CD4-positive, alpha-beta memory T cell (primary cell): ENCODE measurements at regions not wholly inside any gene's neighbourhood (a gene's known extent, or its start where the extent isn't known, plus 50 kb on each side); places are given as distances from the start of the nearest gene placed in this dataset.
A peak's percentile ranks its signal among the peaks of the same experiment; 100 is the strongest.
"Not testable (repeated sequence)": the region's sequence is repeated elsewhere in the genome, so short reads cannot be mapped to it uniquely, and the experiment has no call there.

Experiments
- CTCF ChIA-PET: fragments of 350-600 bp; sonication (Branson Sonifier 250); formaldehyde crosslinking; loops from one replicate; lab custom pipeline; 2021; ENCODE audit warnings: inconsistent platforms; ENCODE audit not compliant: partially characterized antibody; lab: Charles Lee
- POLR2A ChIA-PET: fragments of 350-600 bp; sonication (Branson Sonifier 250); formaldehyde crosslinking; loops from one replicate; lab custom pipeline; 2021; ENCODE audit not compliant: partially characterized antibody; lab: Charles Lee
- DNase-seq, 5 donors: peaks; one replicate each; pipeline versions ENCODE4 v3.0.0 to v3.0.0-alpha.2; 2020 to 2022; ENCODE audit warnings: mixed read lengths in 1 of 5
- H3K27ac ChIP-seq: one replicate; pipeline ENCODE4 v1.7.0; 2013; ENCODE audit warnings: low read depth, low read length
- H3K27me3 ChIP-seq: 2 replicates; pipeline ENCODE4 v1.7.0; 2013; ENCODE audit warnings: mild to moderate bottlenecking, low read length, moderate library complexity; ENCODE audit not compliant: insufficient read depth
- H3K36me3 ChIP-seq: 2 replicates; pipeline ENCODE4 v1.7.0; 2013; ENCODE audit warnings: mild to moderate bottlenecking, low read length, moderate library complexity; ENCODE audit not compliant: insufficient read depth
- H3K4me1 ChIP-seq: 2 replicates; pipeline ENCODE4 v1.7.0; 2013; ENCODE audit warnings: mild to moderate bottlenecking, low read length, moderate library complexity; ENCODE audit not compliant: insufficient read depth
- H3K4me3 ChIP-seq, 2 donors: one replicate each; pipeline ENCODE4 v1.7.0; 2013; ENCODE audit warnings: low read length in 2 of 2, mild to moderate bottlenecking in 1 of 2
- H3K9me3 ChIP-seq, 2 donors: one replicate each; pipeline ENCODE4 v1.7.0; 2013; ENCODE audit warnings: low read length in 2 of 2, control low read depth in 1 of 2; ENCODE audit not compliant: control insufficient read depth in 1 of 2
- H3K27ac Mint-ChIP-seq, 7 donors: one replicate each; pipeline ENCODE4 v1.8.0; 2020 to 2021; ENCODE audit warnings: mixed read lengths in 7 of 7, mild to moderate bottlenecking in 6 of 7, inconsistent platforms in 3 of 7, moderate library complexity in 3 of 7
- H3K27me3 Mint-ChIP-seq, 2 donors: one replicate each; pipeline ENCODE4 v1.8.0; 2020 to 2021; ENCODE audit warnings: mixed read lengths in 2 of 2
- H3K36me3 Mint-ChIP-seq, 2 donors: one replicate each; pipeline ENCODE4 v1.8.0; 2020 to 2021; ENCODE audit warnings: mixed read lengths in 2 of 2, inconsistent platforms in 1 of 2, mild to moderate bottlenecking in 1 of 2
- H3K4me1 Mint-ChIP-seq, 4 donors: one replicate each; pipeline ENCODE4 v1.8.0; 2020 to 2021; ENCODE audit warnings: mixed read lengths in 4 of 4, mild to moderate bottlenecking in 1 of 4
- H3K4me3 Mint-ChIP-seq, 8 donors: one replicate each; pipeline ENCODE4 v1.8.0; 2020 to 2021; ENCODE audit warnings: mixed read lengths in 8 of 8, mild to moderate bottlenecking in 7 of 8, moderate library complexity in 6 of 8, inconsistent platforms in 3 of 8
- H3K9me3 Mint-ChIP-seq, 8 donors: one replicate each; pipeline ENCODE4 v1.8.0; 2020 to 2021; ENCODE audit warnings: mixed read lengths in 8 of 8, mild to moderate bottlenecking in 5 of 8, inconsistent platforms in 3 of 8, moderate library complexity in 1 of 8
- intact Hi-C: fragments of 100-400 bp; cut with micrococcal nuclease; formaldehyde crosslinking; loops from one replicate; pipeline ENCODE4 v1.15.1; 2023

DNA sequence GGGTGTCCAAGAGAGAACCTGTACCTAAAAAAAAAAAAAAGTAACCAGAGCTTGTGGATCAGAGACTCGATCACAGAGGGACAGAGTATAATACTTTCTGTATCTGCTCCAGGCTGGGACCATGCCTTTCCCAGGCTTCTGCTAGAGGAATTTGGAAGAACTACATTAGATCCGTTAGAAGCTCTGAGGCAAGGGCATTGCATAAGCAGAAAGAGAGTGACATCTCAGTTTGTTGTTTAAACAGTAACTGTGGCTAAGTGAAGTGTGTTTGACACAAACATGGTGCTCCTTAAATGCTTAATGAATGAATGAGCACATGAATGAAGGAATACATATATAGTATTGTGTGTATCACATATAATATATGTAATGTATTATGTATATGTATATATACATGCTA is 131.2 kb downstream of the HS3ST3B1 start:
- peaks cover 0 to 2% (median 0%) of the 10 kb centered on the region in 8 donors for H3K9me3 Mint-ChIP-seq
- ChIA-PET CTCF (interaction anchor here (1.2 kb wide), 1 partner anchor 131 kb away, joined by 6 read pairs; the partner anchor contains the start of gene HS3ST3B1), POLR2A (no interaction called here)
- H3K4me1 Mint-ChIP-seq = peaks cover 29 to 42% (median 32%) of the 10 kb centered on the region in 4 donors
- Histone ChIP-seq H3K27ac (no peak overlapping the region), H3K4me3 (no peak overlapping the region), H3K36me3 (no peaks in the 10 kb centered on the region), H3K4me1 (peaks cover 30% of the 10 kb centered on the region), H3K9me3 (no peaks in the 10 kb centered on the region), H3K27me3 (no peaks in the 10 kb centered on the region)
- H3K27me3 Mint-ChIP-seq = no peaks in the 10 kb centered on the region
- intact Hi-C loops = no loop called here
- no peak overlapping the region for H3K4me3 Mint-ChIP-seq
- no peak overlapping the region for H3K27ac Mint-ChIP-seq
- no peak for DNase-seq
- H3K36me3 Mint-ChIP-seq = no peaks in the 10 kb centered on the region

DNA sequence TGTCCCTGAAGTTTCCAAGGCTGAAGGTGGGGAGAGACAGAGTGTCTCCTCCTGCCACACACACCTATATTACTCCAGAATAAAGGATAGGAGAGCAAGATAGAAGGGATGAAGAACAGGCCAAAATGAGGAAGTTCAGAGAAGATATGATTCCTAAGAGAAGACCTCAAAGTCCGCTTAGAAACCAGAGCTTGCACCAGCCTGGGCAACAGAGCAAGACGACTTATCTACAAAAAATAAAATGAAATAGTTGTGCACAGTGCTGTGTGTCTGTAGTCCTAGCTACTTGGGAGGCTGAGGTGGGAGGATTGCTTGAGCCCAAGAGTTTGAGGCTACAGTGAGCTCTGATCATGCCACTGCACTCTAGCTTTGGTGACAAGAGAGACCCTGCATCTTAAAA is 128.2 kb downstream of the HS3ST3B1 start:
- peaks cover 49% of the 10 kb centered on the region for H3K4me1 ChIP-seq
- peak overlapping the region; percentile 45 for H3K27ac ChIP-seq
- DNase-seq = no peak

DNA sequence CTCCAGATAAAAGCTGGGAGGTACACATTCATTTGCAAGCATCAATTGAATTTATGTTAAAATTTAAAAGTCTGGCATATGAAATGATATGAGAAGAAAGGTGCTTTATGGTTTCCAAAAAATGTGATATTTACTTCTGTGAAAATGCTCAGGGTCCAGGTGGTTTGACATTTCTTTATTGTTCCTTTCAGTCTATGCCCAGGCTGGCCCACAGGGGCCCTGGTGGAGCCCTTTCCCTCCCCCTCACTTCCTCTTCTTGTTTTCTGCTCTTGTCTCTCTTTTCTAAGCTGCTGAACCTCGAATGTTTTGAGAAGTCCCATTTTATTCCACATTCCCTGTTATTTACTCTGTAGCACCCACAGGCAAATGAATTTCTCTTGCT is 127.8 kb downstream of the HS3ST3B1 start:
- peak in 3 of 5 donors; percentile 30 to 36 (median 32) for DNase-seq
- Histone ChIP-seq H3K27me3 (no peaks in the 10 kb centered on the region), H3K36me3 (no peaks in the 10 kb centered on the region), H3K4me3 (peak overlapping the region in 1 of 2 donors; percentile 39), H3K4me1 (peaks cover 51% of the 10 kb centered on the region), H3K27ac (peak overlapping the region; percentile 45), H3K9me3 (no peaks in the 10 kb centered on the region)
- CTCF ChIA-PET = interaction anchor here (0.7 to 3.2 kb wide), 14 partner anchors 10 to 304 kb away, joined by 3 to 26 read pairs (median 4); partner anchors contain the start of gene HS3ST3B1
- intact Hi-C loops = loop anchor here (1.0 to 2.0 kb wide), 4 partner anchors 24 to 834 kb away; no protein-coding TSS in a partner anchor
- Mint-ChIP-seq H3K27ac (peak overlapping the region; percentile 72 to 92 (median 88)), H3K4me1 (peaks cover 47 to 61% (median 56%) of the 10 kb centered on the region in 4 donors), H3K4me3 (peak overlapping the region; percentile 79 to 93 (median 86)), H3K36me3 (no peaks in the 10 kb centered on the region), H3K27me3 (no peaks in the 10 kb centered on the region), H3K9me3 (peaks cover 0 to 2% (median 0%) of the 10 kb centered on the region in 8 donors)
- POLR2A ChIA-PET = interaction anchor here (0.7 to 3.7 kb wide), 22 partner anchors 8 to 233 kb away, joined by 3 to 80 read pairs (median 4); partner anchors contain the start of gene HS3ST3B1

More for the DNA sequence above, 128.2 kb downstream of the HS3ST3B1 start:
- no peaks in the 10 kb centered on the region for H3K27me3 Mint-ChIP-seq
- no peaks in the 10 kb centered on the region for H3K36me3 ChIP-seq
- H3K36me3 Mint-ChIP-seq = no peaks in the 10 kb centered on the region
- POLR2A ChIA-PET = interaction anchor here (0.7 to 3.7 kb wide), 15 partner anchors 8 to 128 kb away, joined by 3 to 80 read pairs (median 5); partner anchors contain the start of gene HS3ST3B1
- H3K4me3 ChIP-seq = peak overlapping the region in 1 of 2 donors; percentile 39
- H3K4me3 Mint-ChIP-seq = peak overlapping the region; percentile 79 to 93 (median 86)
- no peaks in the 10 kb centered on the region for H3K9me3 ChIP-seq
- no peaks in the 10 kb centered on the region for H3K27me3 ChIP-seq
- intact Hi-C loops = loop anchor here (2.0 kb wide), 3 partner anchors 24 to 834 kb away; no protein-coding TSS in a partner anchor
- CTCF ChIA-PET = interaction anchor here (0.7 to 3.2 kb wide), 11 partner anchors 9 to 304 kb away, joined by 3 to 26 read pairs (median 3); partner anchors contain the start of gene HS3ST3B1
- peak overlapping the region; percentile 72 to 92 (median 88) for H3K27ac Mint-ChIP-seq
- peaks cover 43 to 58% (median 52%) of the 10 kb centered on the region in 4 donors for H3K4me1 Mint-ChIP-seq
- peaks cover 0 to 2% (median 0%) of the 10 kb centered on the region in 8 donors for H3K9me3 Mint-ChIP-seq

DNA sequence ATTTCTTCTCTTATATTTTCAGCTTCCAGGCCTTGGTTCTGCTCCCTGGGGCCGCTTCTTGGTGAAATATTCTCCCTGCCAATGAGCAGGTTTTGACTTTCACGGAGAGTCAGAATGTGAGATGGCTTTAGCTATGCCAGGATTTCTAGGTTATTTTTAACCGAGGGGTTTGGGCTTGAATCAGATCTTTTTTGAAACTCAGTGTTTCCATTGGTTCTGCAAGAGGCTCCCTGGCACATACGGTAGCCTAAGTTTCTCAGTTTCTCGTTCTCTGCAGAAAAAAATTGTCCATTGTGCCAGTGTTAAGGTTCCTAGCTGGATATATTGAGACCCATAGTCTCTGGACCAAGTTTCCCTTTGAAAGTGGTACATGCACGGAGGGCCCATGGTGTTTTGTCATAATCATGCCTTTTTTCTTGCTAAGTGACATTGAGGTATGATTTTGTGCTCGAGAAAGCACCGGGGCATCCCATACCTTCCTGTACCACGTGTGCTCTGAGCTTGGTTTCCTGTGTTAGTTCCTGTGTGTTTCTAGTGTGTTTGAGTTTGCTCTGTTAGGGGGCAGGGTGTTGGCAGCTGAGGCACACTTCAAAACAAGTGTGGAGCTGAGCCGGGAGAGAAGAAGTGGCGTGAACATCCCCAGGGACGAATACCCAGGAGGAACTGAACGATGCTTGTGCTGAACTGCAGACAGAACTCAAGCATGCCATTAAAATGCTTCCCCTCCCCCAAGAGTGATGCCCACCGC is 127.2 kb downstream of the HS3ST3B1 start:
- Mint-ChIP-seq H3K27me3 (no peaks in the 10 kb centered on the region), H3K9me3 (peaks cover 0 to 2% (median 0%) of the 10 kb centered on the region in 8 donors), H3K36me3 (no peaks in the 10 kb centered on the region), H3K4me3 (peak overlapping the region; percentile 79 to 93 (median 86)), H3K27ac (peak overlapping the region; percentile 54 to 92 (median 88)), H3K4me1 (peaks cover 48 to 62% (median 57%) of the 10 kb centered on the region in 4 donors)
- H3K36me3 ChIP-seq = no peaks in the 10 kb centered on the region
- peak overlapping the region in 1 of 2 donors; percentile 39 for H3K4me3 ChIP-seq
- H3K9me3 ChIP-seq = no peaks in the 10 kb centered on the region
- peak overlapping the region; percentile 45 for H3K27ac ChIP-seq
- DNase-seq = peak; percentile 65 to 73 (median 69)
- no peaks in the 10 kb centered on the region for H3K27me3 ChIP-seq
- intact Hi-C loops = loop anchor here (1.0 to 2.0 kb wide), 4 partner anchors 23 to 833 kb away; no protein-coding TSS in a partner anchor
- POLR2A ChIA-PET = interaction anchor here (0.7 to 3.7 kb wide), 25 partner anchors 9 to 1410 kb away, joined by 3 to 80 read pairs (median 4); partner anchors contain the start of genes ELAC2 and HS3ST3B1
- CTCF ChIA-PET = interaction anchor here (0.7 to 3.2 kb wide), 13 partner anchors 10 to 457 kb away, joined by 3 to 26 read pairs (median 5); partner anchors contain the start of gene HS3ST3B1
- H3K4me1 ChIP-seq = peaks cover 51% of the 10 kb centered on the region

DNA sequence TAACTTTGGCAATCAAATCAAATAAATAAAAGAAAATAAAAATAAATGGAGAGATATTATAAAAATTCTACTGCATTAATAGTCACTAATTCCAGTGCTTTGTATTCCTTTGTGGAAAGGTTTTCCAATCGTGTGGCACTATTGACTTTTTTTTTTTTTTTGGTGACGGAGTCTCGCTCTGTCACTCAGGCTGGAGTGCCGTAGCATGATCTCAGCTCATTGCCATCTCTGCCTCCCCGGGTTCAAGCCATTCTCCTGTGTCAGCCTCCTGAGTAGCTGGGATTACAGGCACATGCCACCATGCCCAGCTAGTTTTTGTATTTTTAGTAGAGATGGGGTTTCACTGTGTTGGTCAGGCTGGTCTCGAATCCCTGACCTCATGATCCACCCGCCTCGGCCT is 122.3 kb downstream of the HS3ST3B1 start:
- H3K27ac Mint-ChIP-seq, H3K4me3 Mint-ChIP-seq, CTCF ChIA-PET, intact Hi-C loops, H3K36me3 Mint-ChIP-seq, H3K27me3 ChIP-seq, POLR2A ChIA-PET, H3K9me3 ChIP-seq, H3K27ac ChIP-seq, H3K27me3 Mint-ChIP-seq, H3K9me3 Mint-ChIP-seq, H3K36me3 ChIP-seq, H3K4me3 ChIP-seq, DNase-seq: not testable (repeated sequence)
- H3K4me1 ChIP-seq = peaks cover 31% of the 10 kb centered on the region
- H3K4me1 Mint-ChIP-seq = peaks cover 31 to 45% (median 38%) of the 10 kb centered on the region in 4 donors

DNA sequence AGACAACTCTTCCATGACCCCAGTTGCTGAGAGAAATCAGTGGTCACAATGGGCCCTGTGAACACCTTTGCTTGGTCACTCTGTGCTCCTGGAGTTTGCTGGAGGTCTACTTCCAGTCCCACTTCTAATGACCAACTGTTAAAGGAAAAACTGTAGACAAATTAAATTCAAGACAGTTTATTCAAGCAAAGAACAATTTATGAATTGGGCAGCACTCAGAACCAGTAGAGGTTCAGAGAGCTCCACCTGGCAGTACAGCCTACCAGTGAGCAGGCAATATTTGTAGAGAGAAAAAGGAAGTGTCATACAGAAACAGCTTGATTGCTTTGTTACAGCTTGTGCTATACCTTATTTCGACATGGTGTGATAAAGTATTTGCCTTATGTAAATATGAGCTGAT is 116.5 kb downstream of the HS3ST3B1 start:
- Mint-ChIP-seq H3K36me3 (peaks cover 1 to 5% of the 10 kb centered on the region in 2 donors), H3K27ac (no peak overlapping the region), H3K4me3 (no peak overlapping the region), H3K9me3 (peaks cover 0 to 10% (median 4%) of the 10 kb centered on the region in 8 donors), H3K27me3 (no peaks in the 10 kb centered on the region), H3K4me1 (peaks cover 0 to under 1% (median 0%) of the 10 kb centered on the region in 4 donors)
- no peak for DNase-seq
- Histone ChIP-seq H3K27ac (no peak overlapping the region), H3K9me3 (peaks cover 0 to 6% of the 10 kb centered on the region in 2 donors), H3K36me3 (no peaks in the 10 kb centered on the region), H3K4me3 (no peak overlapping the region), H3K4me1 (no peaks in the 10 kb centered on the region), H3K27me3 (no peaks in the 10 kb centered on the region)
- ChIA-PET CTCF (interaction anchor here (1.6 kb wide), 1 partner anchor 11 kb away, joined by 6 read pairs; no protein-coding TSS in a partner anchor), POLR2A (no interaction called here)
- intact Hi-C loops = no loop called here
